Caco-2 (cell line): ENCODE measurements at regions not wholly inside any gene's neighbourhood (a gene's known extent, or its start where the extent isn't known, plus 50 kb on each side); places are given as distances from the start of the nearest gene placed in this dataset.

Experiments
- BruUV-seq: library from RNA; stranded (reverse); fragments of 400-500 nt; replicated peaks from 2 replicates; lab custom pipeline; 2021; lab: Mats Ljungman, UMichigan
- CTCF ChIA-PET: fragments of 300-600 bp; sonication (Branson Sonifier 250); formaldehyde crosslinking; loops from one replicate; lab custom pipeline; 2022; ENCODE audit warnings: antibody characterized with exemption; lab: Charles Lee
- POLR2A ChIA-PET: fragments of 300-600 bp; sonication (Branson Sonifier 250); formaldehyde crosslinking; loops from one replicate; lab custom pipeline; 2022; ENCODE audit warnings: antibody characterized with exemption; lab: Charles Lee
- DNase-seq, 2 experiments: peaks; one replicate each; pipeline versions ENCODE4 v3.0.0 to v3.0.0-alpha.2; 2020 to 2022
- H3K27me3 ChIP-seq: replicated peaks from 2 replicates; pipeline ENCODE4 v1.6.0; 2011; ENCODE audit warnings: low read length; ENCODE audit not compliant: control insufficient read depth, insufficient read depth
- H3K36me3 ChIP-seq: 2 replicates; pipeline ENCODE4 v1.5.1; 2011; ENCODE audit warnings: low read length; ENCODE audit not compliant: control insufficient read depth, insufficient read depth
- H3K4me1 ChIP-seq: fragments of 250-450 bp; sonication (Bioruptor Pico); 2 replicates; pipeline ENCODE4 v1.5.1; 2020; ENCODE audit warnings: mild to moderate bottlenecking
- H3K4me3 ChIP-seq: 2 replicates; pipeline ENCODE4 v1.5.1; 2011; ENCODE audit warnings: low read depth, mild to moderate bottlenecking, control low read depth, low read length
- H3K9me3 ChIP-seq: fragments of 250-450 bp; sonication (Bioruptor Pico); 2 replicates; pipeline ENCODE4 v1.5.1; 2020; ENCODE audit warnings: mild to moderate bottlenecking, moderate library complexity
- H3K27ac Mint-ChIP-seq: one replicate; pipeline ENCODE4 v1.8.0; 2022; ENCODE audit warnings: mixed read lengths; ENCODE audit not compliant: unreplicated experiment
- H3K27me3 Mint-ChIP-seq: one replicate; pipeline ENCODE4 v1.8.0; 2022; ENCODE audit warnings: mixed read lengths; ENCODE audit not compliant: insufficient read depth, unreplicated experiment
- H3K36me3 Mint-ChIP-seq: one replicate; pipeline ENCODE4 v1.8.0; 2022; ENCODE audit warnings: mild to moderate bottlenecking, mixed read lengths; ENCODE audit not compliant: insufficient read depth, unreplicated experiment
- H3K4me1 Mint-ChIP-seq: one replicate; pipeline ENCODE4 v1.8.0; 2022; ENCODE audit warnings: low read depth, mixed read lengths; ENCODE audit not compliant: unreplicated experiment
- H3K4me3 Mint-ChIP-seq: one replicate; pipeline ENCODE4 v1.8.0; 2022; ENCODE audit warnings: mild to moderate bottlenecking, moderate library complexity, mixed read lengths; ENCODE audit not compliant: unreplicated experiment
- H3K9me3 Mint-ChIP-seq: one replicate; pipeline ENCODE4 v1.8.0; 2022; ENCODE audit warnings: mixed read lengths; ENCODE audit not compliant: unreplicated experiment
- CTCF ChIP-seq, 2 experiments: fragments of 200-600 bp in 1 of 2; IDR thresholded peaks; 1 replicate in 1 of 2; 2 replicates in 1 of 2; pipeline versions ENCODE4 v1.5.1 to v1.8.0; 2011 to 2022; ENCODE audit warnings: antibody characterized with exemption in 1 of 2, control low read depth in 1 of 2, inconsistent platforms in 1 of 2, low read depth in 1 of 2, low read length in 1 of 2, mild to moderate bottlenecking in 1 of 2, moderate library complexity in 1 of 2; ENCODE audit not compliant: insufficient read depth in 1 of 2, severe bottlenecking in 1 of 2, unreplicated experiment in 1 of 2
- intact Hi-C: fragments of 100-400 bp; cut with micrococcal nuclease; formaldehyde crosslinking; loops from one replicate; pipeline ENCODE4 v1.10.0; 2022; ENCODE audit not compliant: unreplicated experiment

GRCh38 chr2:184174493-184175104 is 423.7 kb upstream of the ZNF804A start:
- Histone ChIP-seq H3K4me3 (no peak overlapping the region), H3K9me3 (no peaks in the 10 kb centered on the region), H3K36me3 (no peaks in the 10 kb centered on the region), H3K4me1 (no peaks in the 10 kb centered on the region), H3K27me3 (no peaks in the 10 kb centered on the region)
- Mint-ChIP-seq H3K36me3 (no peaks in the 10 kb centered on the region), H3K4me1 (no peaks in the 10 kb centered on the region), H3K9me3 (no peaks in the 10 kb centered on the region), H3K4me3 (no peak overlapping the region), H3K27me3 (no peaks in the 10 kb centered on the region), H3K27ac (no peak overlapping the region)
- BruUV-seq, result no TSS peak
- intact Hi-C loops, result no loop called here
- no peak for DNase-seq
- ChIA-PET CTCF (no interaction called here), POLR2A (no interaction called here)
- TF ChIP-seq CTCF (IDR thresholded peaks at IDR 0.05; ENCODE audit: insufficient read depth in 1 of 2, low read depth in 1 of 2, low read length in 1 of 2, severe bottlenecking in 1 of 2, unreplicated experiment in 1 of 2), result no peak

GRCh38 chr2:184178229-184178628 is 420.1 kb upstream of the ZNF804A start:
- intact Hi-C loops, result no loop called here
- H3K27ac Mint-ChIP-seq, result no peak overlapping the region

GRCh38 chr2:184186436-184186835 is 411.9 kb upstream of the ZNF804A start:
- H3K27me3 ChIP-seq, result no peaks in the 10 kb centered on the region
- no peak for TF ChIP-seq CTCF (IDR thresholded peaks at IDR 0.05; ENCODE audit: insufficient read depth in 1 of 2, low read depth in 1 of 2, low read length in 1 of 2, severe bottlenecking in 1 of 2, unreplicated experiment in 1 of 2)
- no peaks in the 10 kb centered on the region for H3K36me3 ChIP-seq
- POLR2A ChIA-PET, result no interaction called here
- intact Hi-C loops, result no loop called here
- H3K36me3 Mint-ChIP-seq, result no peaks in the 10 kb centered on the region
- no peaks in the 10 kb centered on the region for H3K4me1 Mint-ChIP-seq
- no peaks in the 10 kb centered on the region for H3K4me1 ChIP-seq
- H3K9me3 ChIP-seq, result no peaks in the 10 kb centered on the region
- no peaks in the 10 kb centered on the region for H3K27me3 Mint-ChIP-seq
- DNase-seq, result no peak
- no peaks in the 10 kb centered on the region for H3K9me3 Mint-ChIP-seq
- H3K4me3 Mint-ChIP-seq, result no peak overlapping the region
- no peak overlapping the region for H3K4me3 ChIP-seq
- no peak overlapping the region for H3K27ac Mint-ChIP-seq
- CTCF ChIA-PET, result no interaction called here
- BruUV-seq, result no TSS peak

More at GRCh38 chr2:184178229-184178628, 420.1 kb upstream of the ZNF804A start:
- Mint-ChIP-seq H3K27me3 (no peaks in the 10 kb centered on the region), H3K36me3 (no peaks in the 10 kb centered on the region), H3K9me3 (no peaks in the 10 kb centered on the region), H3K4me1 (no peaks in the 10 kb centered on the region), H3K4me3 (no peak overlapping the region)
- TF ChIP-seq CTCF (IDR thresholded peaks at IDR 0.05; ENCODE audit: insufficient read depth in 1 of 2, low read depth in 1 of 2, low read length in 1 of 2, severe bottlenecking in 1 of 2, unreplicated experiment in 1 of 2), result no peak
- no peak for DNase-seq
- H3K4me1 ChIP-seq, result no peaks in the 10 kb centered on the region
- ChIA-PET POLR2A (no interaction called here), CTCF (no interaction called here)
- no peaks in the 10 kb centered on the region for H3K27me3 ChIP-seq
- BruUV-seq, result no TSS peak
- no peak overlapping the region for H3K4me3 ChIP-seq
- H3K36me3 ChIP-seq, result no peaks in the 10 kb centered on the region
- no peaks in the 10 kb centered on the region for H3K9me3 ChIP-seq
